ENCODE measurements at regions not wholly inside any gene's neighbourhood (a gene's known extent, or its start where the extent isn't known, plus 50 kb on each side); places are given as distances from the start of the nearest gene placed in this dataset.

- H3K4me1 ChIP-seq (ENCODE audit: low read length), result no peaks in the 10 kb centered on the region
Observed at GRCh38 chr6:92352130-92352529, 1067.2 kb downstream of the EPHA7 start.

GRCh38 chr6:92341201-92341600 is 1078.2 kb downstream of the EPHA7 start:
- Histone ChIP-seq H3K27ac (ENCODE audit: low read length) (no peak overlapping the region), H4K20me1 (ENCODE audit: insufficient read depth, low read length) (no peaks in the 10 kb centered on the region), H3K4me2 (ENCODE audit: low read length) (no peak overlapping the region), H3K4me1 (ENCODE audit: low read length) (no peaks in the 10 kb centered on the region), H3K9ac (ENCODE audit: low read length) (no peak overlapping the region), H3K9me3 (ENCODE audit: insufficient read depth, low read length) (no peaks in the 10 kb centered on the region), H3K4me3 (ENCODE audit: low read length) (no peak overlapping the region), H3K27me3 (ENCODE audit: low read depth, low read length) (no peaks in the 10 kb centered on the region), H3K79me2 (ENCODE audit: low read length) (no peaks in the 10 kb centered on the region), H3K36me3 (replicated peaks; ENCODE audit: low read depth, low read length) (no peaks in the 10 kb centered on the region), H2AFZ (ENCODE audit: low read depth, low read length) (no peak overlapping the region)
- no peak for TF ChIP-seq EZH2phosphoT487 (IDR thresholded peaks at IDR 0.05; ENCODE audit: low read depth)
- TF ChIP-seq CTCF (IDR thresholded peaks at IDR 0.05; ENCODE audit: low read depth, low read length), result no peak

More at GRCh38 chr6:92352130-92352529, 1067.2 kb downstream of the EPHA7 start:
- H3K36me3 ChIP-seq (replicated peaks; ENCODE audit: low read depth, low read length), result no peaks in the 10 kb centered on the region
- H2AFZ ChIP-seq (ENCODE audit: low read depth, low read length), result no peak overlapping the region
- no peak overlapping the region for H3K9ac ChIP-seq (ENCODE audit: low read length)
- no peaks in the 10 kb centered on the region for H3K9me3 ChIP-seq (ENCODE audit: insufficient read depth, low read length)
- no peaks in the 10 kb centered on the region for H3K79me2 ChIP-seq (ENCODE audit: low read length)
- no peaks in the 10 kb centered on the region for H4K20me1 ChIP-seq (ENCODE audit: insufficient read depth, low read length)
- no peak overlapping the region for H3K4me3 ChIP-seq (ENCODE audit: low read length)
- H3K27ac ChIP-seq (ENCODE audit: low read length), result no peak overlapping the region
- no peak overlapping the region for H3K4me2 ChIP-seq (ENCODE audit: low read length)
- no peak for TF ChIP-seq CTCF (IDR thresholded peaks at IDR 0.05; ENCODE audit: low read depth, low read length)
- TF ChIP-seq EZH2phosphoT487 (IDR thresholded peaks at IDR 0.05; ENCODE audit: low read depth), result no peak
- H3K27me3 ChIP-seq (ENCODE audit: low read depth, low read length), result no peaks in the 10 kb centered on the region

- Histone ChIP-seq H2AFZ (ENCODE audit: low read depth, low read length) (no peak overlapping the region), H3K4me1 (ENCODE audit: low read length) (no peaks in the 10 kb centered on the region), H3K79me2 (ENCODE audit: low read length) (no peaks in the 10 kb centered on the region), H3K9me3 (ENCODE audit: insufficient read depth, low read length) (no peaks in the 10 kb centered on the region), H4K20me1 (ENCODE audit: insufficient read depth, low read length) (no peaks in the 10 kb centered on the region), H3K9ac (ENCODE audit: low read length) (no peak overlapping the region), H3K27ac (ENCODE audit: low read length) (no peak overlapping the region), H3K4me2 (ENCODE audit: low read length) (no peak overlapping the region), H3K27me3 (ENCODE audit: low read depth, low read length) (no peaks in the 10 kb centered on the region), H3K4me3 (ENCODE audit: low read length) (no peak overlapping the region), H3K36me3 (replicated peaks; ENCODE audit: low read depth, low read length) (no peaks in the 10 kb centered on the region)
- no peak for TF ChIP-seq EZH2phosphoT487 (IDR thresholded peaks at IDR 0.05; ENCODE audit: low read depth)
- no peak for TF ChIP-seq CTCF (IDR thresholded peaks at IDR 0.05; ENCODE audit: low read depth, low read length)
Observed at GRCh38 chr6:92339936-92340640, 1079.3 kb downstream of the EPHA7 start.

- Histone ChIP-seq H4K20me1 (ENCODE audit: insufficient read depth, low read length) (no peaks in the 10 kb centered on the region), H3K9ac (ENCODE audit: low read length) (no peak overlapping the region), H3K4me1 (ENCODE audit: low read length) (no peaks in the 10 kb centered on the region), H3K4me3 (ENCODE audit: low read length) (no peak overlapping the region), H3K27ac (ENCODE audit: low read length) (no peak overlapping the region), H3K79me2 (ENCODE audit: low read length) (no peaks in the 10 kb centered on the region), H3K4me2 (ENCODE audit: low read length) (no peak overlapping the region), H3K36me3 (replicated peaks; ENCODE audit: low read depth, low read length) (no peaks in the 10 kb centered on the region), H3K27me3 (ENCODE audit: low read depth, low read length) (no peaks in the 10 kb centered on the region), H2AFZ (ENCODE audit: low read depth, low read length) (no peak overlapping the region), H3K9me3 (ENCODE audit: insufficient read depth, low read length) (no peaks in the 10 kb centered on the region)
- TF ChIP-seq CTCF (IDR thresholded peaks at IDR 0.05; ENCODE audit: low read depth, low read length) (no peak), EZH2phosphoT487 (IDR thresholded peaks at IDR 0.05; ENCODE audit: low read depth) (no peak)
Observed at GRCh38 chr6:92337571-92337970, 1081.8 kb downstream of the EPHA7 start.

All from OCI-LY3 (cell line).